ENCODE measurements at regions not wholly inside any gene's neighbourhood (a gene's known extent, or its start where the extent isn't known, plus 50 kb on each side); places are given as distances from the start of the nearest gene placed in this dataset.

DNA sequence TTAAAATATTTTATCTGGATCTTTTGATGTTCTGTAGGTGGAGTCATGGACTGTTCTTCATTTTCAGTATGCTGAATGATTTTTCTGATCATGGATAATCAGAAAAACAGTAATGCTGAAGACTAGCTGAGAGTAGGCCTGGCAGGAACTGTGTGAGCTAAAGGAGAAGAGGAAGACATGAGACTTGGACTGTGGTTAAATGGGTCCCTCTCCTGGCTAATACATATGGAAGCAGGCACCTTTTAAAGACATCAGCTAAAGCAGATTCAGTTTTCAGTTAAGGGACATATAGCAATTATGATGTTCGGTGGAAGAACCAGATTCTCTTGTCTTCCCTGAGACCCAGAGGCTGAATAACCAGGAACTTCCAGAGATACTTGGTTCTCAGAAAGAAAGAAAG, 169.4 kb downstream of the OLFM4 start:
- Histone ChIP-seq H4K20me1 (ENCODE audit: control insufficient read depth, extremely low read depth, insufficient read depth, low read length) (no peaks in the 10 kb centered on the region), H3K4me1 (ENCODE audit: control insufficient read depth, extremely low read depth, insufficient read depth, low read length) (no peaks in the 10 kb centered on the region), H2AFZ (ENCODE audit: control insufficient read depth, low read length) (no peak overlapping the region), H3K79me2 (ENCODE audit: control insufficient read depth, insufficient read depth, low read length) (no peaks in the 10 kb centered on the region), H3K27me3 (ENCODE audit: control insufficient read depth, extremely low read depth, insufficient read depth, low read length) (peaks cover 22% of the 10 kb centered on the region), H3K9me1 (ENCODE audit: control insufficient read depth, extremely low read depth, insufficient read depth, low read length) (no peaks in the 10 kb centered on the region), H3K9ac (ENCODE audit: control insufficient read depth, extremely low read depth, insufficient read depth, low read length) (no peak overlapping the region), H3K27ac (ENCODE audit: control insufficient read depth, insufficient read depth, low read length) (no peak overlapping the region), H3K4me3 (ENCODE audit: control insufficient read depth in 2 of 3, extremely low read depth in 1 of 3, insufficient read depth in 2 of 3, low read depth in 1 of 3, low read length in 3 of 3) (no peak overlapping the region), H3K4me2 (ENCODE audit: control insufficient read depth, extremely low read depth, insufficient read depth, low read depth, low read length) (no peak overlapping the region), H3K36me3 (ENCODE audit: control insufficient read depth in 2 of 2, extremely low read depth in 1 of 2, insufficient read depth in 2 of 2, low read length in 2 of 2) (no peaks in the 10 kb centered on the region), H3K9me3 (ENCODE audit: control insufficient read depth, low read depth, low read length) (no peaks in the 10 kb centered on the region)
- TF ChIP-seq EZH2 (IDR thresholded peaks at IDR 0.05; ENCODE audit: low read length) = no peak
- TF ChIP-seq, protein P1, sequence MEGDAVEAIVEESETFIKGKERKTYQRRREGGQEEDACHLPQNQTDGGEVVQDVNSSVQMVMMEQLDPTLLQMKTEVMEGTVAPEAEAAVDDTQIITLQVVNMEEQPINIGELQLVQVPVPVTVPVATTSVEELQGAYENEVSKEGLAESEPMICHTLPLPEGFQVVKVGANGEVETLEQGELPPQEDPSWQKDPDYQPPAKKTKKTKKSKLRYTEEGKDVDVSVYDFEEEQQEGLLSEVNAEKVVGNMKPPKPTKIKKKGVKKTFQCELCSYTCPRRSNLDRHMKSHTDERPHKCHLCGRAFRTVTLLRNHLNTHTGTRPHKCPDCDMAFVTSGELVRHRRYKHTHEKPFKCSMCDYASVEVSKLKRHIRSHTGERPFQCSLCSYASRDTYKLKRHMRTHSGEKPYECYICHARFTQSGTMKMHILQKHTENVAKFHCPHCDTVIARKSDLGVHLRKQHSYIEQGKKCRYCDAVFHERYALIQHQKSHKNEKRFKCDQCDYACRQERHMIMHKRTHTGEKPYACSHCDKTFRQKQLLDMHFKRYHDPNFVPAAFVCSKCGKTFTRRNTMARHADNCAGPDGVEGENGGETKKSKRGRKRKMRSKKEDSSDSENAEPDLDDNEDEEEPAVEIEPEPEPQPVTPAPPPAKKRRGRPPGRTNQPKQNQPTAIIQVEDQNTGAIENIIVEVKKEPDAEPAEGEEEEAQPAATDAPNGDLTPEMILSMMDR (optimal IDR thresholded peaks at IDR 0.05 in 1 of 3, IDR thresholded peaks at IDR 0.05 in 1 of 3, conservative IDR thresholded peaks at IDR 0.05 in 1 of 3; ENCODE audit: extremely low read depth in 1 of 3, insufficient read depth in 2 of 3, low read length in 3 of 3) = peak in 2 of 3 experiments; percentile 13 to 15
- DNase-seq (ENCODE audit: low read depth, low spot score) = no peak
- FAIRE-seq = no peak
- dilution Hi-C loops (cut with MboI; ENCODE audit: extremely low pct_ligation_motif_present, low sequenced_read_pairs) = no loop called here

DNA sequence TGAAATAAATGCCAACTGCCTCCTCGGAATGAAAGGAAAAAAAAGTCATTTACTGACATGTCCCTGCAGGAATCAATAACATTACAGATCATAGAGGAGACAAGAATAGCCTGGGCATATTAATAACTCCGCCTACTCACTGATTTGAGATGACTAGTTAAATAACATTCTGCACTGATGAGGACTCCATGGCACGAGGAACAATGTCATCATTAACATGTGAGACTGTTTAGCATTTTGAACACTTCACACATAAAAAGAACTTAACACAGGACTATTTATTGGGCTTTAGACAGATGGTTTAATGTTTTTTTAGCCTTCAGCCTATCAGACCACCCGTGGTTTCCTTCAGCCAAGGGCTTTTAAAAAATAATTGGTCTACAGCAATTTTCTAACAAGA, 170.1 kb downstream of the OLFM4 start:
- H3K27me3 ChIP-seq (ENCODE audit: control insufficient read depth, extremely low read depth, insufficient read depth, low read length) = peaks cover 22% of the 10 kb centered on the region
- H2AFZ ChIP-seq (ENCODE audit: control insufficient read depth, low read length) = no peak overlapping the region
- no peak for TF ChIP-seq EZH2 (IDR thresholded peaks at IDR 0.05; ENCODE audit: low read length)
- TF ChIP-seq, protein P1 (optimal IDR thresholded peaks at IDR 0.05 in 1 of 3, IDR thresholded peaks at IDR 0.05 in 1 of 3, conservative IDR thresholded peaks at IDR 0.05 in 1 of 3; ENCODE audit: extremely low read depth in 1 of 3, insufficient read depth in 2 of 3, low read length in 3 of 3) = no peak
- H3K4me2 ChIP-seq (ENCODE audit: control insufficient read depth, extremely low read depth, insufficient read depth, low read depth, low read length) = no peak overlapping the region
- H4K20me1 ChIP-seq (ENCODE audit: control insufficient read depth, extremely low read depth, insufficient read depth, low read length) = no peaks in the 10 kb centered on the region
- dilution Hi-C loops (cut with MboI; ENCODE audit: extremely low pct_ligation_motif_present, low sequenced_read_pairs) = no loop called here
- no peaks in the 10 kb centered on the region for H3K9me1 ChIP-seq (ENCODE audit: control insufficient read depth, extremely low read depth, insufficient read depth, low read length)
- no peak overlapping the region for H3K9ac ChIP-seq (ENCODE audit: control insufficient read depth, extremely low read depth, insufficient read depth, low read length)
- H3K27ac ChIP-seq (ENCODE audit: control insufficient read depth, insufficient read depth, low read length) = no peak overlapping the region
- H3K36me3 ChIP-seq (ENCODE audit: control insufficient read depth in 2 of 2, extremely low read depth in 1 of 2, insufficient read depth in 2 of 2, low read length in 2 of 2) = no peaks in the 10 kb centered on the region
- no peaks in the 10 kb centered on the region for H3K4me1 ChIP-seq (ENCODE audit: control insufficient read depth, extremely low read depth, insufficient read depth, low read length)
- no peaks in the 10 kb centered on the region for H3K9me3 ChIP-seq (ENCODE audit: control insufficient read depth, low read depth, low read length)
- DNase-seq (ENCODE audit: low read depth, low spot score) = no peak
- no peak for FAIRE-seq
- no peak overlapping the region for H3K4me3 ChIP-seq (ENCODE audit: control insufficient read depth in 2 of 3, extremely low read depth in 1 of 3, insufficient read depth in 2 of 3, low read depth in 1 of 3, low read length in 3 of 3)
- H3K79me2 ChIP-seq (ENCODE audit: control insufficient read depth, insufficient read depth, low read length) = no peaks in the 10 kb centered on the region
